CD1c-positive myeloid dendritic cell (primary cell): ENCODE measurements at regions not wholly inside any gene's neighbourhood (a gene's known extent, or its start where the extent isn't known, plus 50 kb on each side); places are given as distances from the start of the nearest gene placed in this dataset.
"Not testable (repeated sequence)": the region's sequence is repeated elsewhere in the genome, so short reads cannot be mapped to it uniquely, and the experiment has no call there.

Experiments
- DNase-seq: peaks from one replicate; pipeline ENCODE4 v3.0.0-alpha.2; 2016; ENCODE audit errors: extremely low spot score

DNA sequence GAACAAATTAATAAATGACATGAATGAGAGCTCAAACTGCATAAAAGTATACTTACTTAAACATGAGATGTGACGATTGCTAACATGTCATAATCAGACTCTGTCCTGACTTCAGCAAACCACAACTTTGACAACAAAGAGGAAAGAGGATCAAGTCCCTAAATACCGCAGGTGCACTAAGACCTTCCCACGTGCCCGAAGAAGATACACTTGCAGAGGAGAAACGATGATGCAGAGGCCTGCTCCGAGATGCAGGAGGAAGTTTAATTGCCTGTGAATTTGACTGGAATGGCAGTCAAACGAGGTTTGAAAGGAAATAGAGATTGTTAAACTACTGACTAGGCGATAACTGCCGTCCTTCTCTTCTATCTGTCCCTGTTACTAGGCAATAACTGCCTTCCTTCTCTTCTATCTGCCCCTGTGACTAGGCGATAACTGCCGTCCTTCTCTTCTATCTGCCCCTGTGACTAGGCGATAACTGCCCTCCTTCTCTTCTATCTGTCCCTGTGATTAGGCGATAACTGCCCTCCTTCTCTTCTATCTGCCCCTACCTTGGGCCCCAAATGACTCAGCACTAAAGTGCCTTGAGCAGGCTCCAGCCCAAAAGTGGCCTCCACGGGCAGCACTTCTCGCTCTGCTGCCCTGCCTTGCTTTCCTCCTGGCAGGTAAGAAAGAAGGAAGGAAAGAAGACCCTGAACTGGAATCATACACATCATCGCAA lies 2226.0 kb upstream of the DEFB115 start:
- not testable (repeated sequence) for DNase-seq

- DNase-seq: not testable (repeated sequence)
Measured at GRCh38 chr20:29044239-29044638, 2213.2 kb upstream of the DEFB115 start.

- DNase-seq: not testable (repeated sequence)
Measured at GRCh38 chr20:29050008-29050606, 2207.4 kb upstream of the DEFB115 start.

GRCh38 chr20:29057866-29058484 lies 2199.5 kb upstream of the DEFB115 start:
- not testable (repeated sequence) for DNase-seq

DNA sequence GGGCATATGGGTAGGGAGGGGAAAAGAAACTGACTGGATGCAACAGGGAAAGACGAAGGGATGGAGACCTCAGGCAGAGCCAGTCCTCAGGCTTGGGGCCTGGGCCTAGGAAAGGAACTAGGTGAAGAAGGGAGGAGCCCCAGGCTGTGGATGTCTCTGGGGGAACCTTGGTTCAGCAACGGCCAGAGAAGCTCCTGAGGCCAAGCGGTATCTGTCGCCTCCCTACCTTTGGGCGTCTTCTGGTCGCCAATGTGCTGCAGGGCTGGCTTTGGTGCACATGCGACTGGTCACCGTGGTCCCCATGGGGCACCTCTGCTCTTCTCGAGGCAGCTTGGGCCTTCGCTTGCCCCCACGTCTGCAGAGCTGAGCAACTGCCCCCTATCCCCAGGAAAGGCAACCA lies 2195.0 kb upstream of the DEFB115 start:
- DNase-seq: not testable (repeated sequence)

DNA sequence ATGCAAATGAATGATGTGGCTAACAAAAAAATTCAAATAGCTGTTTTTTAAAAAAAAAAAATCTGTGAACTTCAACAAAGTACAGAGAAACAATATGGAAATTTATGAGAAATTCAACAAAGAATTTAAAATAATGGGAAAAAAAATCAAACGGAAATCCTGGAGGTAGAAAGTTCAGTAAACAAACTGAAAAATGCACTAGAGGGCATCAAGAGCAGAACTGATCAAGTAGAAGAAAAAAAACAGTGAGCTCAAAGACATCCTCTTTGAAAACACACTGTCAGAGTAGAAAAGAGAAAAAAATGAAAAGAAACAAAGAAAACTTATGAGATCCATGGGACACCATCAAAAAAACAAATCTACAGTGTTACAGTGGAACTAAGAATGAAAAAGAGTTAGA lies 2191.1 kb upstream of the DEFB115 start:
- not testable (repeated sequence) for DNase-seq

- not testable (repeated sequence) for DNase-seq
Measured at GRCh38 chr20:29073640-29074039, 2183.8 kb upstream of the DEFB115 start.

GRCh38 chr20:29079769-29080690 lies 2177.4 kb upstream of the DEFB115 start:
- DNase-seq: peak; percentile 45

GRCh38 chr20:29081712-29082111 lies 2175.8 kb upstream of the DEFB115 start:
- not testable (repeated sequence) for DNase-seq

GRCh38 chr20:29085625-29086024 lies 2171.8 kb upstream of the DEFB115 start:
- DNase-seq: no peak

DNA sequence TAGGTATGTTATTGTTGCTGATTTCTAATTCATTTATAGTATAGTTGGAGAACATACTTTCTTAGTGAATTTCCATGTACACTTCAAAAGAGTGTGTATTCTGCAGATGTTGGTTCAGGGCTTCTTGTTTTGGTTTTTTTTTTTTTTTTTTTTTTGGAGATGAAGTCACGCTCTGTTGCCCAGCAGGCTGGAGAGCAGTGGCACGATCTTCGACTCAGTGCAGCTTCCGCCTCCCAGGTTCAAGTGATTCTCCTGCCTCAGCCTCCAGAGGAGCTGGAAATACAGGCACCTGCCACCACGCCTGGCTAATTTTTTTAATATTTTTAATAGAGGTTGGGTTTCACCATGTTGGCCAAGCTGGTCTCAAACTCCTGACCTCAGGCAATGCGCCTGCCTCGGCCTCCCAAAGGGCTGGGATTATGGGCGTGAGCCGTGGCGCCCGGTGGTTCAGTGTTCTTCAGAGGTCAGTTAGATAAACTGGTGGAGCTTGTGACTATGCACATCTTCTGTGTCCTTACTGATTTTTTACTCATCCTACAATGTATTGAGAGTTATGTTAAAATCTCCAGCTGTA lies 2171.2 kb upstream of the DEFB115 start:
- not testable (repeated sequence) for DNase-seq

GRCh38 chr20:29086938-29087337 lies 2170.5 kb upstream of the DEFB115 start:
- DNase-seq: no peak

- DNase-seq: not testable (repeated sequence)
Measured at GRCh38 chr20:29087887-29088286, 2169.6 kb upstream of the DEFB115 start.

DNA sequence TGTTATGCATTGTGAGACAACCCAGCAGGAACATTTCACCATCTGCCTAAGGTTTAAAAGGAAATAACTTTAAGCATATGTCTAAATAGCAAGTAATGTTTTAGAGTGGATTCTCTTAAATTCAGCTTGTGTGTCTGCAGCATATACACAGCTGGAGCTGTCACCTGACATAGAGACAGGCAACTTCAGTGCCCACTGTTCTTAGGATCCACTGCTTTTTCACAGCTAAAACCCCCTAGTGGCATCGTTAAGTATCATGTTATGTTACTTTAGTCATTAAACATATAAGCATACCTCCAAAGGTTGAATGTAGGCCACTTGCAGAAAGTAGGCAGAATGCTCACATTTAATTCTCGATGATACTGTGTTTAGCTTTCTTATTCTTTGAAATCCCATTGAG lies 2169.0 kb upstream of the DEFB115 start:
- DNase-seq: not testable (repeated sequence)

GRCh38 chr20:29089409-29089808 lies 2168.1 kb upstream of the DEFB115 start:
- not testable (repeated sequence) for DNase-seq

GRCh38 chr20:29093958-29094357 lies 2163.5 kb upstream of the DEFB115 start:
- not testable (repeated sequence) for DNase-seq

GRCh38 chr20:29096695-29097094 lies 2160.8 kb upstream of the DEFB115 start:
- not testable (repeated sequence) for DNase-seq

- DNase-seq: not testable (repeated sequence)
Measured at GRCh38 chr20:29107884-29108283, 2149.6 kb upstream of the DEFB115 start.

- not testable (repeated sequence) for DNase-seq
Measured at GRCh38 chr20:29109386-29109785, 2148.1 kb upstream of the DEFB115 start.

GRCh38 chr20:29115097-29115496 lies 2142.4 kb upstream of the DEFB115 start:
- DNase-seq: not testable (repeated sequence)

DNA sequence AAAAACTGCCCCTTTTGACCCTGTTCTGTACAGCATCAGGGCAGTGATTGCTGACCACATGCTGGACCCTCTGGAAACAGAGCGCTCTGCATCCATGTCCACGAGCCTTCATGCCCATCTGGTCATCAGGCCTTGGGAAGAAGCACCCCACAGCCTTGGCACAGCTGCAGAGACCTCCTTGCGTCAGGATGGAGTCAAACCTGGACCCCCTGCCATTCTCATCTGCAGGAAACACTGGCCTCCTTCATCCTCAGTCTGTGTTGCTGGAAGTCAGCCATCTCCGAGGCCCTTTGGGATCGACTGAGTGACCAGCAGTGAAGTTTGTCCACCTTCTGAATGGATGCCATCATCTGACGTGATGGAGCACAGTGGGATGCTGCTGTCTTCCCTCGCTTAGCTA lies 2138.3 kb upstream of the DEFB115 start:
- DNase-seq: no peak
